K562 (cell line): ENCODE measurements at regions not wholly inside any gene's neighbourhood (a gene's known extent, or its start where the extent isn't known, plus 50 kb on each side); places are given as distances from the start of the nearest gene placed in this dataset.

Source experiments
- ATAC-seq: fragments of 200-7000 bp; cut with Tn5 transposase; 3 replicates; pipeline ENCODE4 v1.9.1; 2020; ENCODE audit warnings: moderate library complexity
- BruUV-seq: library from RNA; stranded (reverse); fragments of 400-500 nt; replicated peaks from 2 replicates; lab custom pipeline; 2021; lab: Mats Ljungman, UMichigan
- CTCF ChIA-PET: fragments of 300-600 bp; formaldehyde crosslinking; extraction: SDS; loops from one replicate; lab custom pipeline; 2021; ENCODE audit warnings: low intra/inter-chr PET ratio; lab: Yijun Ruan, JAX
- POLR2A ChIA-PET: fragments of 300-600, 350-650 bp; sonication (Branson Sonifier 250); formaldehyde crosslinking; extraction: SDS; loops from one replicate; lab custom pipeline; 2021; ENCODE audit warnings: antibody characterized with exemption, inconsistent platforms; lab: Yijun Ruan, JAX
- DNase-seq, 4 experiments: peaks; one replicate each; pipeline versions ENCODE4 v3.0.0 to v3.0.0-alpha.2; 2011 to 2018; ENCODE audit warnings: low spot score in 3 of 4, mixed read lengths in 3 of 4; ENCODE audit errors: extremely low read depth in 1 of 4
- FAIRE-seq: peaks from 2 replicates; lab custom pipeline; 2011; peaks lifted over from hg19 to GRCh38; lab: Jason Lieb, UNC
- H2AFZ ChIP-seq: 2 replicates; pipeline ENCODE4 v1.6.0; 2011; ENCODE audit warnings: low read depth, low read length, control low read depth, inconsistent platforms
- H3K27ac ChIP-seq: fragments of 200-600 bp; 3 replicates; pipeline ENCODE4 v1.8.0; 2011; ENCODE audit warnings: low read depth, mild to moderate bottlenecking, control low read depth, inconsistent platforms, low read length, moderate library complexity, mixed read lengths; ENCODE audit errors: extremely low read depth
- H3K27me3 ChIP-seq, 2 experiments: fragments of 300-600 bp in 1 of 2; 2 replicates in 1 of 2; 3 replicates in 1 of 2; pipeline versions ENCODE4 v1.6.0 to v1.8.0; 2011; ENCODE audit warnings: inconsistent platforms in 2 of 2, low read length in 2 of 2, mild to moderate bottlenecking in 1 of 2, mixed read lengths in 1 of 2, moderate library complexity in 1 of 2; ENCODE audit not compliant: control insufficient read depth in 2 of 2, insufficient read depth in 2 of 2
- H3K36me3 ChIP-seq: fragments of 300-600 bp; 3 replicates; pipeline ENCODE4 v1.8.0; 2011; ENCODE audit warnings: mild to moderate bottlenecking, low read length, inconsistent platforms; ENCODE audit not compliant: control insufficient read depth, insufficient read depth
- H3K4me1 ChIP-seq, 2 experiments: fragments of 200-600 bp in 1 of 2; replicated peaks in 1 of 2; 2 replicates in 1 of 2; 3 replicates in 1 of 2; pipeline versions ENCODE4 v1.5.1 to v1.8.0; 2011; ENCODE audit warnings: inconsistent platforms in 2 of 2, low read length in 2 of 2, mild to moderate bottlenecking in 1 of 2, mixed read lengths in 1 of 2, moderate library complexity in 1 of 2; ENCODE audit not compliant: control insufficient read depth in 2 of 2, insufficient read depth in 2 of 2
- H3K4me2 ChIP-seq: 2 replicates; pipeline ENCODE4 v1.6.1; 2011; ENCODE audit warnings: low read length, control low read depth, inconsistent platforms, mixed read lengths; ENCODE audit not compliant: insufficient read depth
- H3K4me3 ChIP-seq: fragments of 200-600 bp; sonication (generic), shearing (Covaris generic); 2 replicates; pipeline ENCODE4 v1.5.1; 2016; ENCODE audit warnings: control low read depth, inconsistent platforms
- H3K79me2 ChIP-seq: fragments of 200-600 bp; 3 replicates; pipeline ENCODE4 v1.8.0; 2011; ENCODE audit warnings: low read length, inconsistent platforms; ENCODE audit not compliant: control insufficient read depth, insufficient read depth
- H3K9ac ChIP-seq, 2 experiments: 2 replicates each; pipeline versions ENCODE4 v1.6.0 to v1.6.1; 2011; ENCODE audit warnings: low read depth in 2 of 2, low read length in 2 of 2, control low read depth in 1 of 2, inconsistent platforms in 1 of 2, mild to moderate bottlenecking in 1 of 2, mixed read lengths in 1 of 2; ENCODE audit not compliant: insufficient read depth in 1 of 2
- H3K9me1 ChIP-seq: one replicate; pipeline ENCODE4 v1.6.0; 2011; ENCODE audit warnings: inconsistent platforms, mild to moderate bottlenecking, low read length, moderate library complexity; ENCODE audit not compliant: control insufficient read depth, insufficient read depth
- H3K9me3 ChIP-seq: replicated peaks from 2 replicates; pipeline ENCODE4 v1.5.1; 2011; ENCODE audit warnings: low read depth, low read length, inconsistent platforms; ENCODE audit not compliant: control insufficient read depth, insufficient read depth
- H4K20me1 ChIP-seq: replicated peaks from 2 replicates; pipeline ENCODE4 v1.6.1; 2011; ENCODE audit warnings: low read length, inconsistent platforms, mixed read lengths; ENCODE audit not compliant: control insufficient read depth, insufficient read depth
- L3MBTL2 ChIP-seq: fragments of 450-650 bp; IDR thresholded peaks from 2 replicates; pipeline ENCODE4 v1.6.1; 2016; ENCODE audit warnings: mild to moderate bottlenecking, moderate library complexity
- SIX5 ChIP-seq, 2 experiments: IDR thresholded peaks; 2 replicates each; pipeline ENCODE4 v1.6.1; 2011; ENCODE audit warnings: low read length in 2 of 2, borderline replicate concordance in 1 of 2, low read depth in 1 of 2, mild to moderate bottlenecking in 1 of 2, moderate library complexity in 1 of 2; ENCODE audit not compliant: insufficient read depth in 1 of 2
- TRIM24 ChIP-seq, 2 experiments: fragments of 450-650 bp; IDR thresholded peaks; 2 replicates each; pipeline ENCODE4 v1.6.1; 2016
- ZNF384 ChIP-seq: IDR thresholded peaks from 2 replicates; pipeline ENCODE4 v1.6.1; 2012; ENCODE audit warnings: low read depth, low read length, improper control_type of control experiment
- ZNF431 ChIP-seq: sonication (generic); formaldehyde crosslinking; IDR thresholded peaks from 2 replicates; pipeline ENCODE4 v1.8.0; 2022; ENCODE audit warnings: mild to moderate bottlenecking, missing genetic modification reagents
- ZNF75A ChIP-seq: fragments of 450-650 bp; formaldehyde crosslinking; IDR thresholded peaks from 2 replicates; pipeline ENCODE4 v1.4.0; 2020; ENCODE audit warnings: mild to moderate bottlenecking
- WGBS: fragments of 100-300 bp; shearing (Covaris generic); methylation state at CpG from one replicate; pipeline ENCODE4 v1.1.6; 2016; ENCODE audit warnings: low coverage, mixed read lengths; ENCODE audit not compliant: insufficient coverage; ENCODE audit errors: missing lambda C conversion rate; 5-methylcytosine and 5-hydroxymethylcytosine counted together
- in situ Hi-C: fragments of 300-500 bp; cut with MboI; formaldehyde crosslinking; loops from 4 replicates; pipeline ENCODE4 v1.15.0; 2018; ENCODE audit warnings: inconsistent platforms, mixed read lengths
- intact Hi-C: fragments of 100-400 bp; cut with micrococcal nuclease; formaldehyde crosslinking; loops from 2 replicates; pipeline ENCODE4 v1.14.2; 2022
- TF ChIP-seq, protein P1 (sequence below): fragments of 450-650 bp; IDR thresholded peaks from 2 replicates; pipeline ENCODE4 v1.6.1; 2016; ENCODE audit warnings: mild to moderate bottlenecking, moderate library complexity
- TF ChIP-seq, protein P2 (sequence below): sonication (generic); formaldehyde crosslinking; IDR thresholded peaks from 2 replicates; pipeline ENCODE4 v1.8.1; 2023; ENCODE audit warnings: mild to moderate bottlenecking, missing genetic modification reagents

GRCh38 chr20:57065646-57066045 is 200.8 kb downstream of the BMP7 start:
- BruUV-seq = no TSS peak
- H3K27me3 ChIP-seq = peaks cover 16 to 44% of the 10 kb centered on the region in 2 experiments; a peak in 4 of 5 replicates
- intact Hi-C loops = no loop called here
- POLR2A ChIA-PET = no interaction called here
- WGBS = 0% methylated on average over 7 of the region's 7 CpGs
- CTCF ChIA-PET = no interaction called here
- H3K9ac ChIP-seq = no peak overlapping the region
- DNase-seq (no peak), FAIRE-seq (no peak), ATAC-seq (no peak)
- H2AFZ ChIP-seq = no peak overlapping the region
- H3K27ac ChIP-seq = no peak overlapping the region
- in situ Hi-C loops = no loop called here
- no peak overlapping the region for H3K4me3 ChIP-seq
- no peak for TF ChIP-seq ZNF431 (CRISPR knock-in tag)
- no peak for TF ChIP-seq ZNF75A (CRISPR knock-in tag)
- TF ChIP-seq L3MBTL2 = no peak
- no peak for TF ChIP-seq TRIM24 (IDR thresholded peaks at IDR 0.05)
- TF ChIP-seq, protein P1, sequence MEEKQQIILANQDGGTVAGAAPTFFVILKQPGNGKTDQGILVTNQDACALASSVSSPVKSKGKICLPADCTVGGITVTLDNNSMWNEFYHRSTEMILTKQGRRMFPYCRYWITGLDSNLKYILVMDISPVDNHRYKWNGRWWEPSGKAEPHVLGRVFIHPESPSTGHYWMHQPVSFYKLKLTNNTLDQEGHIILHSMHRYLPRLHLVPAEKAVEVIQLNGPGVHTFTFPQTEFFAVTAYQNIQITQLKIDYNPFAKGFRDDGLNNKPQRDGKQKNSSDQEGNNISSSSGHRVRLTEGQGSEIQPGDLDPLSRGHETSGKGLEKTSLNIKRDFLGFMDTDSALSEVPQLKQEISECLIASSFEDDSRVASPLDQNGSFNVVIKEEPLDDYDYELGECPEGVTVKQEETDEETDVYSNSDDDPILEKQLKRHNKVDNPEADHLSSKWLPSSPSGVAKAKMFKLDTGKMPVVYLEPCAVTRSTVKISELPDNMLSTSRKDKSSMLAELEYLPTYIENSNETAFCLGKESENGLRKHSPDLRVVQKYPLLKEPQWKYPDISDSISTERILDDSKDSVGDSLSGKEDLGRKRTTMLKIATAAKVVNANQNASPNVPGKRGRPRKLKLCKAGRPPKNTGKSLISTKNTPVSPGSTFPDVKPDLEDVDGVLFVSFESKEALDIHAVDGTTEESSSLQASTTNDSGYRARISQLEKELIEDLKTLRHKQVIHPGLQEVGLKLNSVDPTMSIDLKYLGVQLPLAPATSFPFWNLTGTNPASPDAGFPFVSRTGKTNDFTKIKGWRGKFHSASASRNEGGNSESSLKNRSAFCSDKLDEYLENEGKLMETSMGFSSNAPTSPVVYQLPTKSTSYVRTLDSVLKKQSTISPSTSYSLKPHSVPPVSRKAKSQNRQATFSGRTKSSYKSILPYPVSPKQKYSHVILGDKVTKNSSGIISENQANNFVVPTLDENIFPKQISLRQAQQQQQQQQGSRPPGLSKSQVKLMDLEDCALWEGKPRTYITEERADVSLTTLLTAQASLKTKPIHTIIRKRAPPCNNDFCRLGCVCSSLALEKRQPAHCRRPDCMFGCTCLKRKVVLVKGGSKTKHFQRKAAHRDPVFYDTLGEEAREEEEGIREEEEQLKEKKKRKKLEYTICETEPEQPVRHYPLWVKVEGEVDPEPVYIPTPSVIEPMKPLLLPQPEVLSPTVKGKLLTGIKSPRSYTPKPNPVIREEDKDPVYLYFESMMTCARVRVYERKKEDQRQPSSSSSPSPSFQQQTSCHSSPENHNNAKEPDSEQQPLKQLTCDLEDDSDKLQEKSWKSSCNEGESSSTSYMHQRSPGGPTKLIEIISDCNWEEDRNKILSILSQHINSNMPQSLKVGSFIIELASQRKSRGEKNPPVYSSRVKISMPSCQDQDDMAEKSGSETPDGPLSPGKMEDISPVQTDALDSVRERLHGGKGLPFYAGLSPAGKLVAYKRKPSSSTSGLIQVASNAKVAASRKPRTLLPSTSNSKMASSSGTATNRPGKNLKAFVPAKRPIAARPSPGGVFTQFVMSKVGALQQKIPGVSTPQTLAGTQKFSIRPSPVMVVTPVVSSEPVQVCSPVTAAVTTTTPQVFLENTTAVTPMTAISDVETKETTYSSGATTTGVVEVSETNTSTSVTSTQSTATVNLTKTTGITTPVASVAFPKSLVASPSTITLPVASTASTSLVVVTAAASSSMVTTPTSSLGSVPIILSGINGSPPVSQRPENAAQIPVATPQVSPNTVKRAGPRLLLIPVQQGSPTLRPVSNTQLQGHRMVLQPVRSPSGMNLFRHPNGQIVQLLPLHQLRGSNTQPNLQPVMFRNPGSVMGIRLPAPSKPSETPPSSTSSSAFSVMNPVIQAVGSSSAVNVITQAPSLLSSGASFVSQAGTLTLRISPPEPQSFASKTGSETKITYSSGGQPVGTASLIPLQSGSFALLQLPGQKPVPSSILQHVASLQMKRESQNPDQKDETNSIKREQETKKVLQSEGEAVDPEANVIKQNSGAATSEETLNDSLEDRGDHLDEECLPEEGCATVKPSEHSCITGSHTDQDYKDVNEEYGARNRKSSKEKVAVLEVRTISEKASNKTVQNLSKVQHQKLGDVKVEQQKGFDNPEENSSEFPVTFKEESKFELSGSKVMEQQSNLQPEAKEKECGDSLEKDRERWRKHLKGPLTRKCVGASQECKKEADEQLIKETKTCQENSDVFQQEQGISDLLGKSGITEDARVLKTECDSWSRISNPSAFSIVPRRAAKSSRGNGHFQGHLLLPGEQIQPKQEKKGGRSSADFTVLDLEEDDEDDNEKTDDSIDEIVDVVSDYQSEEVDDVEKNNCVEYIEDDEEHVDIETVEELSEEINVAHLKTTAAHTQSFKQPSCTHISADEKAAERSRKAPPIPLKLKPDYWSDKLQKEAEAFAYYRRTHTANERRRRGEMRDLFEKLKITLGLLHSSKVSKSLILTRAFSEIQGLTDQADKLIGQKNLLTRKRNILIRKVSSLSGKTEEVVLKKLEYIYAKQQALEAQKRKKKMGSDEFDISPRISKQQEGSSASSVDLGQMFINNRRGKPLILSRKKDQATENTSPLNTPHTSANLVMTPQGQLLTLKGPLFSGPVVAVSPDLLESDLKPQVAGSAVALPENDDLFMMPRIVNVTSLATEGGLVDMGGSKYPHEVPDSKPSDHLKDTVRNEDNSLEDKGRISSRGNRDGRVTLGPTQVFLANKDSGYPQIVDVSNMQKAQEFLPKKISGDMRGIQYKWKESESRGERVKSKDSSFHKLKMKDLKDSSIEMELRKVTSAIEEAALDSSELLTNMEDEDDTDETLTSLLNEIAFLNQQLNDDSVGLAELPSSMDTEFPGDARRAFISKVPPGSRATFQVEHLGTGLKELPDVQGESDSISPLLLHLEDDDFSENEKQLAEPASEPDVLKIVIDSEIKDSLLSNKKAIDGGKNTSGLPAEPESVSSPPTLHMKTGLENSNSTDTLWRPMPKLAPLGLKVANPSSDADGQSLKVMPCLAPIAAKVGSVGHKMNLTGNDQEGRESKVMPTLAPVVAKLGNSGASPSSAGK = no peak
- no peak for TF ChIP-seq SIX5 (IDR thresholded peaks at IDR 0.05; ENCODE audit: borderline replicate concordance in 1 of 2, insufficient read depth in 1 of 2, low read depth in 1 of 2, low read length in 2 of 2)
- TF ChIP-seq, protein P2, sequence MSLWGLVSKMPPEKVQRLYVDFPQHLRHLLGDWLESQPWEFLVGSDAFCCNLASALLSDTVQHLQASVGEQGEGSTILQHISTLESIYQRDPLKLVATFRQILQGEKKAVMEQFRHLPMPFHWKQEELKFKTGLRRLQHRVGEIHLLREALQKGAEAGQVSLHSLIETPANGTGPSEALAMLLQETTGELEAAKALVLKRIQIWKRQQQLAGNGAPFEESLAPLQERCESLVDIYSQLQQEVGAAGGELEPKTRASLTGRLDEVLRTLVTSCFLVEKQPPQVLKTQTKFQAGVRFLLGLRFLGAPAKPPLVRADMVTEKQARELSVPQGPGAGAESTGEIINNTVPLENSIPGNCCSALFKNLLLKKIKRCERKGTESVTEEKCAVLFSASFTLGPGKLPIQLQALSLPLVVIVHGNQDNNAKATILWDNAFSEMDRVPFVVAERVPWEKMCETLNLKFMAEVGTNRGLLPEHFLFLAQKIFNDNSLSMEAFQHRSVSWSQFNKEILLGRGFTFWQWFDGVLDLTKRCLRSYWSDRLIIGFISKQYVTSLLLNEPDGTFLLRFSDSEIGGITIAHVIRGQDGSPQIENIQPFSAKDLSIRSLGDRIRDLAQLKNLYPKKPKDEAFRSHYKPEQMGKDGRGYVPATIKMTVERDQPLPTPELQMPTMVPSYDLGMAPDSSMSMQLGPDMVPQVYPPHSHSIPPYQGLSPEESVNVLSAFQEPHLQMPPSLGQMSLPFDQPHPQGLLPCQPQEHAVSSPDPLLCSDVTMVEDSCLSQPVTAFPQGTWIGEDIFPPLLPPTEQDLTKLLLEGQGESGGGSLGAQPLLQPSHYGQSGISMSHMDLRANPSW (CRISPR knock-in tag) = no peak
- TF ChIP-seq ZNF384 = no peak
- H3K4me1 ChIP-seq = no peaks in the 10 kb centered on the region
- H3K4me2 ChIP-seq = no peak overlapping the region
- H3K9me1 ChIP-seq = no peaks in the 10 kb centered on the region
- no peaks in the 10 kb centered on the region for H3K79me2 ChIP-seq
- no peaks in the 10 kb centered on the region for H4K20me1 ChIP-seq
- no peaks in the 10 kb centered on the region for H3K36me3 ChIP-seq
- no peaks in the 10 kb centered on the region for H3K9me3 ChIP-seq
